Neural cell (in vitro differentiated cells): ENCODE measurements at regions not wholly inside any gene's neighbourhood (a gene's known extent, or its start where the extent isn't known, plus 50 kb on each side); places are given as distances from the start of the nearest gene placed in this dataset.

Experiments used
- EP300 ChIP-seq: fragments of 450-650 bp; conservative IDR thresholded peaks from 2 replicates; pipeline ENCODE4 v1.6.1; 2014; ENCODE audit warnings: antibody characterized with exemption, mild to moderate bottlenecking, moderate library complexity; ENCODE audit not compliant: poor library complexity, severe bottlenecking
- TAF1 ChIP-seq: IDR thresholded peaks from 2 replicates; pipeline ENCODE4 v1.6.1; 2012; ENCODE audit warnings: low read depth
- TF ChIP-seq, protein P1 (sequence below): fragments of 450-650 bp; IDR thresholded peaks from 2 replicates; pipeline ENCODE4 v1.5.1; 2014; ENCODE audit warnings: antibody characterized with exemption, mild to moderate bottlenecking, moderate library complexity; ENCODE audit not compliant: poor library complexity, severe bottlenecking

DNA sequence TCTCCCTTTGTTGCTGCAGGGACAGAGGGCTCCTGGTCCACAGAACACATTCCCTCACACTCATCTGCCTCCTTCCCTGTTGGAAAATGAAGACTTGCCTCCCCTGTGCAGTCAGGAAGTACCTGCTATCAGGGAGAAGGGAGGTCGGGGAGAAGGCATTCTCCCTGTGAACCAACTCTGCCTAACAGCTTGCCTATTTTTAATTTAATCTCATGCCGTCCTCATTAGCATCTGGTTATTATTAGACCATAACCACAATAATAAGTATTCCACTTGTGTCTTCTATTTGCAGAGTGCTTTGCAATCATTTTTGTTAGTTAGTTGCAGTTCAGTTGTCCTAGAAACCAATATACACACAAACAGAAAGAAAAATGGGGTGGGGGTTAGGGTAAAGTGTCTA lies 232.6 kb upstream of the SKOR2 start:
- TF ChIP-seq, protein P1, sequence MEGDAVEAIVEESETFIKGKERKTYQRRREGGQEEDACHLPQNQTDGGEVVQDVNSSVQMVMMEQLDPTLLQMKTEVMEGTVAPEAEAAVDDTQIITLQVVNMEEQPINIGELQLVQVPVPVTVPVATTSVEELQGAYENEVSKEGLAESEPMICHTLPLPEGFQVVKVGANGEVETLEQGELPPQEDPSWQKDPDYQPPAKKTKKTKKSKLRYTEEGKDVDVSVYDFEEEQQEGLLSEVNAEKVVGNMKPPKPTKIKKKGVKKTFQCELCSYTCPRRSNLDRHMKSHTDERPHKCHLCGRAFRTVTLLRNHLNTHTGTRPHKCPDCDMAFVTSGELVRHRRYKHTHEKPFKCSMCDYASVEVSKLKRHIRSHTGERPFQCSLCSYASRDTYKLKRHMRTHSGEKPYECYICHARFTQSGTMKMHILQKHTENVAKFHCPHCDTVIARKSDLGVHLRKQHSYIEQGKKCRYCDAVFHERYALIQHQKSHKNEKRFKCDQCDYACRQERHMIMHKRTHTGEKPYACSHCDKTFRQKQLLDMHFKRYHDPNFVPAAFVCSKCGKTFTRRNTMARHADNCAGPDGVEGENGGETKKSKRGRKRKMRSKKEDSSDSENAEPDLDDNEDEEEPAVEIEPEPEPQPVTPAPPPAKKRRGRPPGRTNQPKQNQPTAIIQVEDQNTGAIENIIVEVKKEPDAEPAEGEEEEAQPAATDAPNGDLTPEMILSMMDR, result no peak
- TF ChIP-seq TAF1, result no peak
- no peak for TF ChIP-seq EP300
